Peyer's patch (tissue), 4 donors: ENCODE measurements at regions not wholly inside any gene's neighbourhood (a gene's known extent, or its start where the extent isn't known, plus 50 kb on each side); places are given as distances from the start of the nearest gene placed in this dataset.

ENCODE experiments used
- CTCF ChIP-seq, 6 experiments: fragments of 450-650 bp in 4 of 6; fragments of 200-600 bp in 2 of 6; sonication (generic) in 1 of 6; IDR thresholded peaks; one replicate each; pipeline ENCODE4 v1.5.1; 2017 to 2019; ENCODE audit warnings: antibody characterized with exemption in 6 of 6, mild to moderate bottlenecking in 3 of 6, moderate library complexity in 1 of 6
- POLR2A ChIP-seq, 2 donors: fragments of 450-650 bp; IDR thresholded peaks; one replicate each; pipeline ENCODE4 v1.5.1; 2017; ENCODE audit warnings: antibody characterized with exemption in 2 of 2, mild to moderate bottlenecking in 2 of 2, moderate library complexity in 2 of 2

- TF ChIP-seq POLR2A (IDR thresholded peaks at IDR 0.05), result no peak
- TF ChIP-seq CTCF (IDR thresholded peaks at IDR 0.05), result no peak
Measured at GRCh38 chr6:118718297-118718696, 66.9 kb upstream of the CEP85L start.
